ENCODE measurements at regions not wholly inside any gene's neighbourhood (a gene's known extent, or its start where the extent isn't known, plus 50 kb on each side); places are given as distances from the start of the nearest gene placed in this dataset.

- Histone ChIP-seq H4K91ac (ENCODE audit: insufficient read length, low read depth, low read length) (no peak overlapping the region), H3K23me2 (ENCODE audit: insufficient read length, low read depth, low read length, poor library complexity, severe bottlenecking) (no peaks in the 10 kb centered on the region), H3K14ac (ENCODE audit: insufficient read depth, low read length) (no peak overlapping the region), H2BK20ac (ENCODE audit: low read depth, low read length, poor library complexity, severe bottlenecking) (no peak overlapping the region), H4K8ac (replicated peaks; ENCODE audit: insufficient read length, low read depth, low read length) (no peak overlapping the region), H3K27ac (ENCODE audit: insufficient read length, low read depth, low read length) (no peak overlapping the region), H2AK5ac (ENCODE audit: insufficient read length, low read length) (no peak overlapping the region), H2BK12ac (ENCODE audit: insufficient read length, low read depth, low read length) (no peak overlapping the region), H3K18ac (ENCODE audit: insufficient read length, low read depth, low read length) (no peak overlapping the region), H2BK15ac (ENCODE audit: low read depth, low read length) (no peak overlapping the region), H3T11ph (ENCODE audit: low read length) (no peak overlapping the region), H3K4me2 (ENCODE audit: insufficient read depth, insufficient read length, low read length) (no peak overlapping the region), H3K9ac (ENCODE audit: extremely low read depth, insufficient read length, low read length) (no peak overlapping the region), H3K79me1 (ENCODE audit: insufficient read depth, low read depth, low read length, poor library complexity, severe bottlenecking) (no peaks in the 10 kb centered on the region), H4K5ac (ENCODE audit: insufficient read length, low read depth, low read length) (no peak overlapping the region), H3K9me3 (ENCODE audit: control insufficient read depth, low read depth, low read length) (no peaks in the 10 kb centered on the region), H2AFZ (ENCODE audit: low read length) (no peak overlapping the region), H3K56ac (ENCODE audit: insufficient read length, low read depth, low read length) (no peak overlapping the region), H2BK120ac (ENCODE audit: low read depth, low read length, poor library complexity, severe bottlenecking) (no peak overlapping the region), H3K79me2 (ENCODE audit: insufficient read depth, low read length) (no peaks in the 10 kb centered on the region), H2BK5ac (ENCODE audit: insufficient read length, low read length) (no peak overlapping the region), H4K20me1 (ENCODE audit: control insufficient read depth, insufficient read depth, insufficient read length) (no peaks in the 10 kb centered on the region), H3K4me1 (ENCODE audit: insufficient read depth, low read length) (no peaks in the 10 kb centered on the region; the same call in 1 of the 2 replicates), H3K27me3 (ENCODE audit: insufficient read depth, low read length) (no peaks in the 10 kb centered on the region), H3K4ac (ENCODE audit: low read depth, low read length) (no peak overlapping the region), H3K23ac (ENCODE audit: insufficient read length, low read depth, low read length) (no peak overlapping the region)
- Mint-ChIP-seq H3K4me1 (no peaks in the 10 kb centered on the region), H3K27me3 (ENCODE audit: low read depth) (peaks cover 5% of the 10 kb centered on the region; the same call in 1 of the 2 replicates), H3K36me3 (ENCODE audit: insufficient read depth in 1 of 3, low read depth in 3 of 3) (no peaks in the 10 kb centered on the region), H3K4me3 (no peak overlapping the region), H3K9me3 (peaks cover 0 to 3% of the 10 kb centered on the region in 2 experiments; a peak in 1 of 5 replicates), H3K27ac (no peak overlapping the region)
- DNase-seq = peak; percentile 2
- WGBS (ENCODE audit: extremely low coverage, insufficient read length, low lambda C conversion rate) = no CpG with 5 or more reads among the region's 4 CpGs
- no peak for TF ChIP-seq CTCF (conservative IDR thresholded peaks at IDR 0.05)
Observed at GRCh38 chr19:31171936-31172335, 177.3 kb downstream of the TSHZ3 start.

Data from H9 (cell line).